Heart left ventricle (tissue), 13 donors: ENCODE measurements at regions not wholly inside any gene's neighbourhood (a gene's known extent, or its start where the extent isn't known, plus 50 kb on each side); places are given as distances from the start of the nearest gene placed in this dataset.

ENCODE experiments used
- POLR2A ChIP-seq, 2 donors: fragments of 450-650 bp; IDR thresholded peaks; one replicate each; pipeline ENCODE4 v1.6.1; 2017; ENCODE audit warnings: antibody characterized with exemption in 2 of 2, mild to moderate bottlenecking in 2 of 2, moderate library complexity in 2 of 2
- TF ChIP-seq, protein P1 (sequence below), 12 donors: fragments of 200-600 bp; sonication (generic) in 4 of 12; IDR thresholded peaks; one replicate each; pipeline versions ENCODE4 v1.5.0 to v1.8.0; 2018 to 2022; ENCODE audit warnings: antibody characterized with exemption in 12 of 12, mild to moderate bottlenecking in 5 of 12
- donor health status: ischemic (EF 13 %, LVEDD 7.1; RV severe dilation, severe dysfunction).
- donor health status: DM: no; HTN: yes; CAD: no.
- donor health status: DM: no; HTN: no; CAD: no.
- donor health status: ischemic (EF 25% LVEDD 6.9; RV normal size, moderate dysfunction).
- donor health status: ischemic (EF 25% LVEDD 5.7; RV mildly dilated, moderate dysfunction).
- donor health status: ischemic (EF 35%, LVEDD 5.7; RV mildly dilated, moderate dysfunction).
- donor health status: nonischemic (EF 11% LVEDD 7.7; RV severe dilation, severe dysfunction).
- donor health status: DM: yes; HTN: yes; CAD: no.
- donor health status: PGD.
- donor health status: ischemic (EF 29% LVEDD 5.4; RV normal size, mild dysfunction).
- donor health status: nonischemic (EF 23%, LVEDD 6.1; RV moderate dilation, normal function).

DNA sequence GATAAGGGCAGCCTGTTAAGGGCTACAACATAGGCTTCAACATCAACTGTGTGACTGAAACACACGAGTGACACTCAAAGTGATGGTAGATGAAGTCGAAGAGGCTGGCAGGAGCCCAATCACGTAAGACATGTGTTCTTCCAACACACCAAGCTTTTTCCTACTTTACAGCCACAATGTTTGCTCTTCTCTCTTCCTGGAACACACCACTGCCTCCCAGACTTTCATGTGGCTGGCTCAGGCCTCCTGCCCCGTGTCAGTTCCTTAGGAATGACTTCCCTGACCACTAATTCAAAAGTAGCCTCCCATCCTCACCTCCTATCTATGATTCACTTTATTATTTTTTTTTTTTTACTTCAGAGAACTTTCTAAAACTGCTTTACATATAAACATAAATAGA is 209.2 kb downstream of the GPAM start:
- TF ChIP-seq, protein P1, sequence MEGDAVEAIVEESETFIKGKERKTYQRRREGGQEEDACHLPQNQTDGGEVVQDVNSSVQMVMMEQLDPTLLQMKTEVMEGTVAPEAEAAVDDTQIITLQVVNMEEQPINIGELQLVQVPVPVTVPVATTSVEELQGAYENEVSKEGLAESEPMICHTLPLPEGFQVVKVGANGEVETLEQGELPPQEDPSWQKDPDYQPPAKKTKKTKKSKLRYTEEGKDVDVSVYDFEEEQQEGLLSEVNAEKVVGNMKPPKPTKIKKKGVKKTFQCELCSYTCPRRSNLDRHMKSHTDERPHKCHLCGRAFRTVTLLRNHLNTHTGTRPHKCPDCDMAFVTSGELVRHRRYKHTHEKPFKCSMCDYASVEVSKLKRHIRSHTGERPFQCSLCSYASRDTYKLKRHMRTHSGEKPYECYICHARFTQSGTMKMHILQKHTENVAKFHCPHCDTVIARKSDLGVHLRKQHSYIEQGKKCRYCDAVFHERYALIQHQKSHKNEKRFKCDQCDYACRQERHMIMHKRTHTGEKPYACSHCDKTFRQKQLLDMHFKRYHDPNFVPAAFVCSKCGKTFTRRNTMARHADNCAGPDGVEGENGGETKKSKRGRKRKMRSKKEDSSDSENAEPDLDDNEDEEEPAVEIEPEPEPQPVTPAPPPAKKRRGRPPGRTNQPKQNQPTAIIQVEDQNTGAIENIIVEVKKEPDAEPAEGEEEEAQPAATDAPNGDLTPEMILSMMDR (IDR thresholded peaks at IDR 0.05), result no peak
- TF ChIP-seq POLR2A (IDR thresholded peaks at IDR 0.05), result no peak
